Fibroblast of lung (primary cell): ENCODE measurements at regions not wholly inside any gene's neighbourhood (a gene's known extent, or its start where the extent isn't known, plus 50 kb on each side); places are given as distances from the start of the nearest gene placed in this dataset.

ENCODE experiments used
- DNase-seq, 2 donors: peaks; one replicate each; pipeline versions ENCODE4 v3.0.0 to v3.0.0-alpha.2; 2010; ENCODE audit warnings: low read depth in 2 of 2
- H2AFZ ChIP-seq: 2 replicates; pipeline ENCODE4 v1.5.1; 2012; ENCODE audit warnings: low read length, control low read depth, inconsistent platforms
- H3K27ac ChIP-seq: 2 replicates; pipeline ENCODE4 v1.5.1; 2011; ENCODE audit warnings: low read length, control low read depth; ENCODE audit not compliant: insufficient read depth
- H3K27me3 ChIP-seq: 2 replicates; pipeline ENCODE4 v1.5.1; 2011; ENCODE audit warnings: mild to moderate bottlenecking, low read length; ENCODE audit not compliant: control insufficient read depth, insufficient read depth
- H3K36me3 ChIP-seq: 2 replicates; pipeline ENCODE4 v1.5.1; 2011; ENCODE audit warnings: low read length; ENCODE audit not compliant: control insufficient read depth, insufficient read depth
- H3K4me1 ChIP-seq: 2 replicates; pipeline ENCODE4 v1.5.1; 2011; ENCODE audit warnings: low read length; ENCODE audit not compliant: control insufficient read depth, insufficient read depth; ENCODE audit errors: extremely low read depth
- H3K4me2 ChIP-seq: 2 replicates; pipeline ENCODE4 v1.5.1; 2011; ENCODE audit warnings: low read length, control low read depth; ENCODE audit not compliant: insufficient read depth; ENCODE audit errors: extremely low read depth
- H3K4me3 ChIP-seq, 4 experiments: fragments of 200-600 bp in 1 of 4; sonication (generic) in 1 of 4; replicated peaks in 1 of 4; 2 replicates each; pipeline ENCODE4 v1.5.1; 2011 to 2016; ENCODE audit warnings: low read length in 4 of 4, low read depth in 3 of 4, mild to moderate bottlenecking in 3 of 4, control low read depth in 2 of 4, inconsistent platforms in 1 of 4, mixed read lengths in 1 of 4; ENCODE audit not compliant: insufficient read depth in 1 of 4; ENCODE audit errors: control extremely low read depth in 1 of 4
- H3K79me2 ChIP-seq: 2 replicates; pipeline ENCODE4 v1.5.1; 2012; ENCODE audit warnings: mild to moderate bottlenecking, low read length, inconsistent platforms; ENCODE audit not compliant: control insufficient read depth, insufficient read depth
- H3K9ac ChIP-seq: 2 replicates; pipeline ENCODE4 v1.5.1; 2011; ENCODE audit warnings: mild to moderate bottlenecking, low read length, control low read depth; ENCODE audit not compliant: insufficient read depth
- H3K9me3 ChIP-seq: 2 replicates; pipeline ENCODE4 v1.5.1; 2012; ENCODE audit warnings: low read depth, low read length; ENCODE audit not compliant: control insufficient read depth, insufficient read depth
- H4K20me1 ChIP-seq: 2 replicates; pipeline ENCODE4 v1.5.1; 2011; ENCODE audit warnings: low read length; ENCODE audit not compliant: control insufficient read depth, insufficient read depth; ENCODE audit errors: extremely low read depth
- EZH2 ChIP-seq: IDR thresholded peaks from 2 replicates; pipeline ENCODE4 v1.5.1; 2012; ENCODE audit warnings: low read length, control low read depth, mild to moderate bottlenecking; ENCODE audit errors: missing control alignments
- TF ChIP-seq, protein P1 (sequence below), 2 donors: IDR thresholded peaks in 1 of 2; conservative IDR thresholded peaks in 1 of 2; 1 replicate in 1 of 2; 2 replicates in 1 of 2; pipeline ENCODE4 v1.5.1; 2011 to 2012; ENCODE audit warnings: low read length in 2 of 2, control low read depth in 1 of 2, inconsistent platforms in 1 of 2, low read depth in 1 of 2, mild to moderate bottlenecking in 1 of 2

GRCh38 chr3:154884952-154885351 lies 195.2 kb upstream of the MME start:
- DNase-seq, result peak; percentile 44 to 89

DNA sequence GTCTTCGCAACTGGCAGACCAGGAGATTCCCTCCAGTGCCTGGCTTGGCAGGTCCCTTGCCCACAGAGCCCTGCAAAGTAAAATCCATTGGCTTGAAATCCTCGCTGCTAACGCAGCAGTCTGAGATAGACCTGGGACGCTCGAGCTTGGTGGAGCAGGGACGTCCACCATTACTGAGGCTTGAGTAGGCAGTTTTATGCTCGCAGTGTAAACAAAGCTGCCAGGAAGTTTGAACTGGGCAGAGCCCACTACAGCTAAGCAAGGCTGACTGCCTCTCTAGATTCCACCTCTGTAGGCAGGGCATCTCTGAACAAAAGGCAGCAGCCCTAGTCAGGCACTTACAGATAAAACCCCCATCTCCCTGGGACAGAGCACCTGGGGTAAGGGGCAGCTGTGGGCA lies 205.0 kb upstream of the MME start:
- no peak for DNase-seq
- Histone ChIP-seq H4K20me1 (no peaks in the 10 kb centered on the region), H3K36me3 (no peaks in the 10 kb centered on the region), H2AFZ (no peak overlapping the region), H3K4me1 (no peaks in the 10 kb centered on the region), H3K27ac (no peak overlapping the region), H3K4me3 (no peak overlapping the region), H3K9me3 (no peaks in the 10 kb centered on the region), H3K9ac (no peak overlapping the region), H3K4me2 (no peak overlapping the region), H3K27me3 (no peaks in the 10 kb centered on the region), H3K79me2 (no peaks in the 10 kb centered on the region)
- TF ChIP-seq EZH2, result no peak
- TF ChIP-seq, protein P1, sequence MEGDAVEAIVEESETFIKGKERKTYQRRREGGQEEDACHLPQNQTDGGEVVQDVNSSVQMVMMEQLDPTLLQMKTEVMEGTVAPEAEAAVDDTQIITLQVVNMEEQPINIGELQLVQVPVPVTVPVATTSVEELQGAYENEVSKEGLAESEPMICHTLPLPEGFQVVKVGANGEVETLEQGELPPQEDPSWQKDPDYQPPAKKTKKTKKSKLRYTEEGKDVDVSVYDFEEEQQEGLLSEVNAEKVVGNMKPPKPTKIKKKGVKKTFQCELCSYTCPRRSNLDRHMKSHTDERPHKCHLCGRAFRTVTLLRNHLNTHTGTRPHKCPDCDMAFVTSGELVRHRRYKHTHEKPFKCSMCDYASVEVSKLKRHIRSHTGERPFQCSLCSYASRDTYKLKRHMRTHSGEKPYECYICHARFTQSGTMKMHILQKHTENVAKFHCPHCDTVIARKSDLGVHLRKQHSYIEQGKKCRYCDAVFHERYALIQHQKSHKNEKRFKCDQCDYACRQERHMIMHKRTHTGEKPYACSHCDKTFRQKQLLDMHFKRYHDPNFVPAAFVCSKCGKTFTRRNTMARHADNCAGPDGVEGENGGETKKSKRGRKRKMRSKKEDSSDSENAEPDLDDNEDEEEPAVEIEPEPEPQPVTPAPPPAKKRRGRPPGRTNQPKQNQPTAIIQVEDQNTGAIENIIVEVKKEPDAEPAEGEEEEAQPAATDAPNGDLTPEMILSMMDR (conservative IDR thresholded peaks at IDR 0.05 in 1 of 2, IDR thresholded peaks at IDR 0.05 in 1 of 2; ENCODE audit: low read depth in 1 of 2, low read length in 2 of 2), result no peak

More at GRCh38 chr3:154884952-154885351, 195.2 kb upstream of the MME start:
- Histone ChIP-seq H3K79me2 (no peaks in the 10 kb centered on the region), H3K4me1 (peaks cover 7% of the 10 kb centered on the region), H3K9me3 (no peaks in the 10 kb centered on the region), H3K4me3 (no peak overlapping the region), H4K20me1 (no peaks in the 10 kb centered on the region), H3K27me3 (no peaks in the 10 kb centered on the region), H3K4me2 (no peak overlapping the region), H3K9ac (no peak overlapping the region), H2AFZ (no peak overlapping the region), H3K36me3 (no peaks in the 10 kb centered on the region), H3K27ac (peak overlapping the region; percentile 37)
- TF ChIP-seq EZH2, result no peak
- TF ChIP-seq, protein P1 (conservative IDR thresholded peaks at IDR 0.05 in 1 of 2, IDR thresholded peaks at IDR 0.05 in 1 of 2; ENCODE audit: low read depth in 1 of 2, low read length in 2 of 2), result no peak

- Histone ChIP-seq H3K9ac (no peak overlapping the region), H3K27ac (no peak overlapping the region), H3K27me3 (no peaks in the 10 kb centered on the region), H3K4me1 (no peaks in the 10 kb centered on the region), H3K79me2 (no peaks in the 10 kb centered on the region), H2AFZ (no peak overlapping the region), H3K4me3 (no peak overlapping the region), H3K36me3 (no peaks in the 10 kb centered on the region), H4K20me1 (no peaks in the 10 kb centered on the region), H3K4me2 (no peak overlapping the region), H3K9me3 (no peaks in the 10 kb centered on the region)
- no peak for DNase-seq
- TF ChIP-seq, protein P1 (conservative IDR thresholded peaks at IDR 0.05 in 1 of 2, IDR thresholded peaks at IDR 0.05 in 1 of 2; ENCODE audit: low read depth in 1 of 2, low read length in 2 of 2), result no peak
- TF ChIP-seq EZH2, result no peak
Observed at GRCh38 chr3:154872696-154873095, 207.4 kb upstream of the MME start.
